ENCODE measurements at regions not wholly inside any gene's neighbourhood (a gene's known extent, or its start where the extent isn't known, plus 50 kb on each side); places are given as distances from the start of the nearest gene placed in this dataset.

- no peak for TF ChIP-seq ZBTB33 (IDR thresholded peaks at IDR 0.05; ENCODE audit: extremely low read depth, insufficient replicate concordance, low read length)
Observed at GRCh38 chr12:67534046-67534445, 114.5 kb upstream of the DYRK2 start (continued).

DNA sequence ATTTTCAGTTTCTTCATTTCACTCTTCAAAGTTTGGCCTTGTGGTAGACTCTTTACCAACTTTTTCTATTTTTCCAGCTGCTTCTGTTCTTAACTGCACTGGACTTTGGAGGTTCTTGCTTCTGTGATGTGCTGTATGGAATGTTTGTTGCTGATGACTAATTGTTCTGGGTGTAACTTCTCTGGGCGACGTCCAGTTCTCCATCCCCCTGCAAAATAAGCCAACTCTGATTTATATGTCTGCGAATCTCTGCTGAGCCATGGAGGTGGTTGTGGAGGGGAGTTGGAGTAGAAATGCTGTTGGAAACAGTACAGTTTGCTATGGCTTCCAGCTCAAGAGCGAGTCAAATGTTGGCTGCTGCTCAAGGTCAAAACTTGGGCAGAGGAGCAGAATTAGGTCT lies 113.9 kb upstream of the DYRK2 start:
- Histone ChIP-seq H3K9ac (ENCODE audit: low read length) (no peak overlapping the region), H3K79me2 (ENCODE audit: insufficient read depth, low read length) (no peaks in the 10 kb centered on the region), H3K9me2 (ENCODE audit: insufficient read depth) (no peaks in the 10 kb centered on the region), H3K36me3 (ENCODE audit: control insufficient read depth in 1 of 2, insufficient read depth in 2 of 2, low read length in 2 of 2) (no peaks in the 10 kb centered on the region), H3K4me1 (ENCODE audit: control insufficient read depth in 1 of 2, insufficient read depth in 2 of 2, low read length in 2 of 2) (peaks cover 0 to 9% of the 10 kb centered on the region in 2 experiments; a peak in 1 of 4 replicates), H3K9me3 (ENCODE audit: control insufficient read depth in 1 of 2, insufficient read depth in 1 of 2, low read depth in 1 of 2, low read length in 2 of 2) (no peaks in the 10 kb centered on the region), H2AFZ (ENCODE audit: low read depth, low read length, poor library complexity, severe bottlenecking) (no peak overlapping the region), H3K4me2 (ENCODE audit: low read length) (peak overlapping the region; percentile 27; the same call in 1 of the 2 replicates), H3K4me3 (replicated peaks in 1 of 2; ENCODE audit: low read depth in 1 of 2, low read length in 2 of 2) (no peak overlapping the region), H3K27ac (ENCODE audit: low read depth, low read length) (no peak overlapping the region), H3K27me3 (ENCODE audit: insufficient read depth, low read length) (no peaks in the 10 kb centered on the region), H4K20me1 (ENCODE audit: insufficient read depth) (no peaks in the 10 kb centered on the region)
- no peak for ATAC-seq
- no peak for TF ChIP-seq SP1 (IDR thresholded peaks at IDR 0.05; ENCODE audit: low read depth)
- TF ChIP-seq ZNF274 (IDR thresholded peaks at IDR 0.05; ENCODE audit: low read depth, low read length) = no peak
- TF ChIP-seq ZBTB33 (IDR thresholded peaks at IDR 0.05; ENCODE audit: extremely low read depth, insufficient replicate concordance, low read length) = no peak
- TF ChIP-seq REST (IDR thresholded peaks at IDR 0.05; ENCODE audit: low read depth) = no peak
- TF ChIP-seq EZH2 (IDR thresholded peaks at IDR 0.05) = no peak
- TF ChIP-seq EZH2phosphoT487 (IDR thresholded peaks at IDR 0.05; ENCODE audit: borderline replicate concordance) = no peak
- TF ChIP-seq ZFX (IDR thresholded peaks at IDR 0.05) = no peak
- TF ChIP-seq CEBPB (IDR thresholded peaks at IDR 0.05; ENCODE audit: low read depth) = no peak
- no peak for TF ChIP-seq CTCF (IDR thresholded peaks at IDR 0.05 in 2 of 3, conservative IDR thresholded peaks at IDR 0.05 in 1 of 3; ENCODE audit: borderline replicate concordance in 1 of 3, insufficient read depth in 1 of 3, low read depth in 2 of 3, low read length in 2 of 3)
- no peak for TF ChIP-seq RAD21 (IDR thresholded peaks at IDR 0.05; ENCODE audit: low read depth)
- TF ChIP-seq SIN3A (IDR thresholded peaks at IDR 0.05; ENCODE audit: low read depth) = no peak
- no peak for TF ChIP-seq POLR2AphosphoS5 (IDR thresholded peaks at IDR 0.05; ENCODE audit: low read depth, low read length)
- ChIA-PET CTCF (no interaction called here), POLR2A (no interaction called here), RAD21 (ENCODE audit: low non-redundant PET in 1 of 2, low total read pairs in 2 of 2, uncharacterized antibody in 2 of 2, unreplicated experiment in 2 of 2) (no interaction called here)
- intact Hi-C loops (cut with micrococcal nuclease) = no loop called here
- DNase-seq (ENCODE audit: low read depth, low spot score) = no peak
- BruUV-seq (replicated peaks) = no TSS peak
